HEK293 (cell line): ENCODE measurements at regions not wholly inside any gene's neighbourhood (a gene's known extent, or its start where the extent isn't known, plus 50 kb on each side); places are given as distances from the start of the nearest gene placed in this dataset.

Experiments
- CTCF ChIA-PET: fragments of 350-600 bp; formaldehyde crosslinking; extraction: SDS; loops from one replicate; lab custom pipeline; 2021; ENCODE audit warnings: antibody characterized with exemption; lab: Yijun Ruan, JAX
- POLR2A ChIA-PET: fragments of 300-600 bp; formaldehyde crosslinking; extraction: SDS; loops from one replicate; lab custom pipeline; 2020; ENCODE audit warnings: antibody characterized with exemption, inconsistent platforms; lab: Yijun Ruan, JAX
- H3K27ac ChIP-seq: fragments of 200-500 bp; sonication (Bioruptor generic); 2 replicates; pipeline ENCODE4 v1.5.1; 2014; ENCODE audit warnings: low read depth, low read length, control low read depth, inconsistent platforms; ENCODE audit errors: extremely low read depth
- H3K36me3 ChIP-seq, 2 experiments: fragments of 200-500 bp in 1 of 2; sonication (Bioruptor generic) in 1 of 2; 1 replicate in 1 of 2; 2 replicates in 1 of 2; pipeline ENCODE4 v1.5.1; 2014 to 2017; ENCODE audit warnings: inconsistent platforms in 2 of 2, low read length in 2 of 2; ENCODE audit not compliant: control insufficient read depth in 2 of 2, insufficient read depth in 1 of 2
- H3K4me1 ChIP-seq: fragments of 200-500 bp; sonication (Bioruptor generic); 2 replicates; pipeline ENCODE4 v1.5.1; 2014; ENCODE audit warnings: mild to moderate bottlenecking, low read length, inconsistent platforms; ENCODE audit not compliant: control insufficient read depth, insufficient read depth
- H3K4me3 ChIP-seq: 2 replicates; pipeline ENCODE4 v1.5.1; 2011; ENCODE audit warnings: low read depth, mild to moderate bottlenecking, control low read depth, low read length, moderate library complexity
- H3K9me3 ChIP-seq: fragments of 200-500 bp; sonication (Bioruptor generic); 2 replicates; pipeline ENCODE4 v1.5.1; 2014; ENCODE audit warnings: low read depth, low read length, inconsistent platforms; ENCODE audit not compliant: control insufficient read depth, insufficient read depth
- FEZF1 ChIP-seq: fragments of 450-650 bp; formaldehyde crosslinking; IDR thresholded peaks from 2 replicates; pipeline ENCODE4 v1.5.1; 2016; ENCODE audit warnings: missing biosample characterization, missing genetic modification characterization
- HOXD13 ChIP-seq: sonication (generic); formaldehyde crosslinking; IDR thresholded peaks from 2 replicates; pipeline ENCODE4 v1.8.0; 2022; ENCODE audit warnings: missing genetic modification reagents, borderline replicate concordance
- MEIS1 ChIP-seq: sonication (generic); formaldehyde crosslinking; IDR thresholded peaks from 2 replicates; pipeline ENCODE4 v1.8.1; 2022; ENCODE audit warnings: missing genetic modification reagents, mild to moderate bottlenecking, borderline replicate concordance
- RBAK ChIP-seq: fragments of 450-650 bp; formaldehyde crosslinking; IDR thresholded peaks from 2 replicates; pipeline ENCODE4 v1.5.1; 2016; ENCODE audit warnings: missing biosample characterization, missing genetic modification characterization
- SCRT2 ChIP-seq: fragments of 450-650 bp; formaldehyde crosslinking; IDR thresholded peaks from 2 replicates; pipeline ENCODE4 v1.5.1; 2016; ENCODE audit warnings: missing biosample characterization, missing genetic modification characterization
- TRIM28 ChIP-seq: IDR thresholded peaks from 2 replicates; pipeline ENCODE4 v1.6.1; 2011; ENCODE audit warnings: low read length, control low read depth, borderline replicate concordance
- ZFHX2 ChIP-seq: fragments of 450-650 bp; formaldehyde crosslinking; conservative IDR thresholded peaks from 2 replicates; pipeline ENCODE4 v1.5.1; 2016; ENCODE audit warnings: missing biosample characterization, missing genetic modification characterization
- ZNF292 ChIP-seq: fragments of 450-650 bp; formaldehyde crosslinking; IDR thresholded peaks from 2 replicates; pipeline ENCODE4 v1.5.1; 2016; ENCODE audit warnings: low read depth, missing biosample characterization, missing genetic modification characterization, borderline replicate concordance
- ZNF513 ChIP-seq: fragments of 450-650 bp; IDR thresholded peaks from 2 replicates; pipeline ENCODE4 v1.5.1; 2018; ENCODE audit warnings: missing biosample characterization, missing genetic modification characterization
- ZNF518A ChIP-seq: fragments of 450-650 bp; formaldehyde crosslinking; conservative IDR thresholded peaks from 2 replicates; pipeline ENCODE4 v1.5.1; 2016; ENCODE audit warnings: low read depth, missing biosample characterization, missing genetic modification characterization
- ZNF530 ChIP-seq: fragments of 450-650 bp; formaldehyde crosslinking; IDR thresholded peaks from 2 replicates; pipeline ENCODE4 v1.5.1; 2016; ENCODE audit warnings: low read depth, missing biosample characterization, missing genetic modification characterization
- ZNF560 ChIP-seq: fragments of 450-650 bp; formaldehyde crosslinking; IDR thresholded peaks from 2 replicates; pipeline ENCODE4 v1.5.1; 2017; ENCODE audit warnings: missing biosample characterization, missing genetic modification characterization, borderline replicate concordance
- ZNF626 ChIP-seq: fragments of 450-650 bp; sonication (Bioruptor Pico); formaldehyde crosslinking; IDR thresholded peaks from 2 replicates; pipeline ENCODE4 v1.5.1; 2018; ENCODE audit warnings: missing biosample characterization, missing genetic modification characterization, inconsistent platforms
- ZSCAN30 ChIP-seq: fragments of 450-650 bp; IDR thresholded peaks from 2 replicates; pipeline ENCODE4 v1.5.1; 2018; ENCODE audit warnings: missing biosample characterization, mild to moderate bottlenecking, missing genetic modification characterization, moderate library complexity

DNA sequence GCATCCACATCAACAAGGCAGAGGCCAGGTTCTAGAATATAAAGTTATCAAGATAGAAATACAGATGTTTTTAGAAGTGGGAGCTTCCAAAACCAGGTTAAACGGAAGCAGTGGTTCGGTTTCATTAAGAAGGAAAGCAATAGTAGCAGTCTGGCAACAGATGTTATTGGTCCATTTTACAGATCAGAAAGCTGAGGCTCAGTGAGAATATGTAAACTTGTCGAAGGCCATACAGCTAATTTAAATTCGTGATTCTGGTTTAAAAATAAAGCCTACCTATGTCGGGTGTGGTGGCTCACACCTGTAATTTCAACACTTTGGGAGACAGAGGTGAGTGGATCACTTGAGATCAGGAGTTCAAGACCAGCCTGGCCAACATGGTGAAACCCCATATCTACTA is 160.6 kb downstream of the ARRDC3 start (continued):
- no peak for TF ChIP-seq MEIS1 (CRISPR knock-in tag)

- no peaks in the 10 kb centered on the region for H3K9me3 ChIP-seq
- TF ChIP-seq RBAK (tag by site-specific recombination) (no peak), SCRT2 (0 out of 2 replicates have a peak, but pooled peaks have one; percentile 33)
- H3K4me1 ChIP-seq: peaks cover 6% of the 10 kb centered on the region; the same call in 1 of the 2 replicates
- no peak overlapping the region for H3K27ac ChIP-seq
- H3K4me3 ChIP-seq: no peak overlapping the region
- ChIA-PET POLR2A (no interaction called here), CTCF (interaction anchor here (0.7 kb wide), 1 partner anchor 577 kb away, joined by 4 read pairs; no protein-coding TSS in a partner anchor)
- H3K36me3 ChIP-seq: no peaks in the 10 kb centered on the region
Measured at GRCh38 chr5:91221917-91222316, 161.2 kb downstream of the ARRDC3 start.

DNA sequence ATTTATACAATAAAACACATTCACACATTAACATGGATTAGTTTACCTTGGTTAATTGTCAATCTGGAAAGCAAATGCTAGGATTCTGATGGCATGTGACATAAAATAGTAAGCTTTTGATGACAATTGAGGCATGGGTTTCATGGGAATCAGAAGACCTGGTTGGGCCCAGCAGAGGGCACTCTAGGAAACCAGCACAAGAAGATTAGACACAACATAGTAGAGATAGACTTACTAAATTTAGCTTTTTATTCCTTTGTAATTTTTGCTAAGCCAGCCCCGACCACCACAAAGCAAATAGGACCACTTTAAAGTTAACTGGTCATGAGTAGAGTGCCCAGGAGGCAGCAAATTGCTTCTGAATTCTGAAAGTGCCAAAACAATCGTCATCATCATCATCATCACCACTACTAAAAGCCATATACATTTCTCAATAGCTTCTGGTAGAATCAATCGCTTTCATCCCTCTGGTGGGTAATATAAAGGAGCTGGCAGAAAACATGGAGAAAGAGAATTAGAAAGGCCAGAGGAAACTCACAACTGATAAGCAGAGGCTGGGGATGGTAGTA is 163.2 kb downstream of the ARRDC3 start:
- no peaks in the 10 kb centered on the region for H3K9me3 ChIP-seq
- H3K27ac ChIP-seq: peak overlapping the region; percentile 55
- peaks cover 6% of the 10 kb centered on the region; the same call in 1 of the 2 replicates for H3K4me1 ChIP-seq
- CTCF ChIA-PET: interaction anchor here (0.6 to 4.7 kb wide), 16 partner anchors 9 to 1169 kb away, joined by 3 to 56 read pairs (median 4); partner anchors contain the start of gene ARRDC3
- no peak overlapping the region for H3K4me3 ChIP-seq
- TF ChIP-seq ZNF530 (tag by site-specific recombination) (no peak), ZNF513 (tag by site-specific recombination) (peak; percentile 64)
- TF ChIP-seq, all 188 proteins: peak for 1
- H3K36me3 ChIP-seq: no peaks in the 10 kb centered on the region
- POLR2A ChIA-PET: interaction anchor here (0.5 to 1.9 kb wide), 4 partner anchors 60 to 165 kb away, joined by 3 to 8 read pairs (median 5); no protein-coding TSS in a partner anchor

- Histone ChIP-seq H3K9me3 (no peaks in the 10 kb centered on the region), H3K4me1 (peaks cover 6% of the 10 kb centered on the region; the same call in 1 of the 2 replicates), H3K36me3 (no peaks in the 10 kb centered on the region), H3K27ac (peak overlapping the region; percentile 55), H3K4me3 (no peak overlapping the region)
- ChIA-PET CTCF (interaction anchor here (0.6 to 4.7 kb wide), 15 partner anchors 8 to 354 kb away, joined by 3 to 56 read pairs (median 4); partner anchors contain the start of gene ARRDC3), POLR2A (interaction anchor here (0.5 to 1.9 kb wide), 4 partner anchors 61 to 166 kb away, joined by 3 to 8 read pairs (median 5); no protein-coding TSS in a partner anchor)
- TF ChIP-seq ZSCAN30 (tag by site-specific recombination) (peak; percentile 42; the same call in 1 of the 2 replicates), ZNF626 (tag by site-specific recombination) (no peak), ZNF292 (tag by site-specific recombination) (no peak), ZNF560 (tag by site-specific recombination) (no peak), HOXD13 (CRISPR knock-in tag) (0 out of 2 replicates have a peak, but pooled peaks have one; percentile 30), FEZF1 (tag by site-specific recombination) (0 out of 2 replicates have a peak, but pooled peaks have one; percentile 52), ZFHX2 (tag by site-specific recombination) (no peak), TRIM28 (0 out of 2 replicates have a peak, but pooled peaks have one; percentile 37), ZNF518A (0 out of 2 replicates have a peak, but pooled peaks have one; percentile 30)
Measured at GRCh38 chr5:91219091-91219802, 163.9 kb downstream of the ARRDC3 start.
